ENCODE measurements at regions not wholly inside any gene's neighbourhood (a gene's known extent, or its start where the extent isn't known, plus 50 kb on each side); places are given as distances from the start of the nearest gene placed in this dataset.

DNA sequence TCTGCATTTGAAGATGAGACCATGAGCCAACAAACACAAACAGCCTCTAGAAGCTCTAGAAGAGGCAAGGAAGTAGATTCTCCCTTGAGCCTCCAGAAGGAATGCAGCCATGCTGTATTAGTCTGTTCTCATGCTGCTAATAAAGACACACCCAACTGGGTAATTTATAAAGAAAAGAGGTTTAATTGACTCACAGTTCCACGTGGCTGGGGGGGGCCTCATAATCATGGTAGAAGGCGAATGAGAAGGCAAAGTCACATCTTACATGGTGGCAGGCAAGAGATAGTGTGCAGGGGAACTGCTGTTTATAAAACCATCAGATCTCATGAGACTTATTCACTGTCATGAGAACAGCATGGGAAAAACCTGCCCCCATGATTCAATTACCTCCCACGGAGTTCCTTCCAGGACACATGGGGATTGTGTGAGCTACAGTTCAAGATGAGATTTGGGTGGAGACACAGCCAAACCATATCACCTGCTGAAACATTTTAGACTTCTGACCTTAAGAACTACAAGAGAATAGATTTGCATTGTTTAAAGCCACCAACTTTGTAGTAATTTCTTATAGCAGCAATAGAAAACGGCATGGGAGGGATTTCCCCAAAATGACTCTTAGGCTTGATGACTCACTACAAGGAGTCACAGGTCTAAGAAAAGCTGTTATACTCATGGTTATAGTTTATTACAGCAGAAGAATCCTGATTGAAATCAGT lies 284.4 kb upstream of the SFRP2 start:
- H3K4me1 ChIP-seq (ENCODE audit: control insufficient read depth in 1 of 2, insufficient read depth in 1 of 2, low read depth in 1 of 2, low read length in 1 of 2), result no peaks in the 10 kb centered on the region
- no peaks in the 10 kb centered on the region for H3K27me3 ChIP-seq
- H3K36me3 ChIP-seq, result no peaks in the 10 kb centered on the region
- no peak overlapping the region for H3K27ac ChIP-seq
- no peaks in the 10 kb centered on the region for H3K9me3 ChIP-seq
- TF ChIP-seq, protein P1, sequence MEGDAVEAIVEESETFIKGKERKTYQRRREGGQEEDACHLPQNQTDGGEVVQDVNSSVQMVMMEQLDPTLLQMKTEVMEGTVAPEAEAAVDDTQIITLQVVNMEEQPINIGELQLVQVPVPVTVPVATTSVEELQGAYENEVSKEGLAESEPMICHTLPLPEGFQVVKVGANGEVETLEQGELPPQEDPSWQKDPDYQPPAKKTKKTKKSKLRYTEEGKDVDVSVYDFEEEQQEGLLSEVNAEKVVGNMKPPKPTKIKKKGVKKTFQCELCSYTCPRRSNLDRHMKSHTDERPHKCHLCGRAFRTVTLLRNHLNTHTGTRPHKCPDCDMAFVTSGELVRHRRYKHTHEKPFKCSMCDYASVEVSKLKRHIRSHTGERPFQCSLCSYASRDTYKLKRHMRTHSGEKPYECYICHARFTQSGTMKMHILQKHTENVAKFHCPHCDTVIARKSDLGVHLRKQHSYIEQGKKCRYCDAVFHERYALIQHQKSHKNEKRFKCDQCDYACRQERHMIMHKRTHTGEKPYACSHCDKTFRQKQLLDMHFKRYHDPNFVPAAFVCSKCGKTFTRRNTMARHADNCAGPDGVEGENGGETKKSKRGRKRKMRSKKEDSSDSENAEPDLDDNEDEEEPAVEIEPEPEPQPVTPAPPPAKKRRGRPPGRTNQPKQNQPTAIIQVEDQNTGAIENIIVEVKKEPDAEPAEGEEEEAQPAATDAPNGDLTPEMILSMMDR (IDR thresholded peaks at IDR 0.05), result no peak
- H3K4me3 ChIP-seq (ENCODE audit: low read depth in 1 of 2, low read length in 1 of 2), result no peak overlapping the region

DNA sequence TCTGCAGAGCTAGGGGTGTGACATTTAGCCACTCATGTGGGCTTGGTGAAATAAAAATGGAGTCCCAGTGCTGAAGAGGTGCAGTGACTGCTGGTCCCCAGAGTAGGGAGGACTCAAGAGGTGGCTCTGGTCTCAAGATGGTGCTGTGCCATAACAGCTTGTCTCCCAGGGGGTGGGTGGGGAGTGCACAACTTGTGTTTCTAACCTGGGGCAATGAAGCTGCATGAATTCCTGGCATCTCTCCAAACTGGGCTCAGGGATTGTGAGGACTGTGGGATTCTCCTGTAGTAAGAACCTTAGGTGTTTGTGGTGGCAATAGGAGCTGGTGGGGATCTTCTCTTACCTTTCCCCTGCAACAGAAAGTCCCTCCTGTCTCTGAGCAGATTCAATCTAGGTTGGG lies 278.9 kb upstream of the SFRP2 start:
- no peaks in the 10 kb centered on the region for H3K4me1 ChIP-seq (ENCODE audit: control insufficient read depth in 1 of 2, insufficient read depth in 1 of 2, low read depth in 1 of 2, low read length in 1 of 2)
- H3K36me3 ChIP-seq, result no peaks in the 10 kb centered on the region
- no peak overlapping the region for H3K27ac ChIP-seq
- TF ChIP-seq, protein P1 (IDR thresholded peaks at IDR 0.05), result no peak
- H3K27me3 ChIP-seq, result no peaks in the 10 kb centered on the region
- no peaks in the 10 kb centered on the region for H3K9me3 ChIP-seq
- no peak overlapping the region for H3K4me3 ChIP-seq (ENCODE audit: low read depth in 1 of 2, low read length in 1 of 2)

DNA sequence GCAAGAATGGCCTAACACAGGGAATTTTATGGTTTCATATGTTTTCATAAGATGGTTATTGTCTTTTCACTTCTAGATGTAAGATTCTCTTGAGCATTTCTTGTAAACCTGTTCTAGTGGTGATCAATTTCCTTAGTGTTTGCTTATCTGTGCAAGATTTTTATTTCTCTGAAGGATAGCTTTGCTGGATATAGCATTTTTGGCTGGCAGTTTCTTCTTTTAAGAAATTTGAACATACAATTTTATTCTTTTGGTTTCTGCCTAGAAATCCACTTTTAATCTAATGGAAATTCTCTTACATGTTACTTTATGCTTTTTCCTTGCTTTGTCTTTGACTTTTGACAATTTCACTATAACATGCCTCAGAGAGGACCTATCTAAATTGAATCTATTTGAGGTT lies 276.5 kb upstream of the SFRP2 start:
- H3K27ac ChIP-seq, result no peak overlapping the region
- TF ChIP-seq, protein P1 (IDR thresholded peaks at IDR 0.05), result no peak
- no peak overlapping the region for H3K4me3 ChIP-seq (ENCODE audit: low read depth in 1 of 2, low read length in 1 of 2)
- no peaks in the 10 kb centered on the region for H3K4me1 ChIP-seq (ENCODE audit: control insufficient read depth in 1 of 2, insufficient read depth in 1 of 2, low read depth in 1 of 2, low read length in 1 of 2)
- H3K9me3 ChIP-seq, result no peaks in the 10 kb centered on the region
- no peaks in the 10 kb centered on the region for H3K36me3 ChIP-seq
- no peaks in the 10 kb centered on the region for H3K27me3 ChIP-seq

DNA sequence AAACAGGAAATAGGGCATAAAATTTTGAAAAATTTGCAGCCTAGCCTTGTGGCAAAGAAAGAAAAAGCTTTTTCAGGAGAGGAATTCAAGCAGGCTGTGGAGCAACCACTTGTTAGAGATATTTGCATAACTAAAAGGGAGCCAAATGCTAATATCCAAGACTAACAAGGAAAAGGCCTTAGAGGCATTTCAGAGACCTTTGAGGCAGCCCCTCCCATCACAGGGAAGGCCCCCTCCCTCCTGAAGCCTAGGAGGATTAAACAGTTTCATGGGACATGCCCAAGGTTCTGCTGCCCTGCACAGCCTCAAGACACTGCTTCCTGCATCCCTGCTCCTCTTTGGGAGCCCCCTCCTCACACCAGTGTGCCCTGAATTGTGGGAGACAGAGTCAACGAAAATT lies 275.4 kb upstream of the SFRP2 start:
- Histone ChIP-seq H3K36me3 (no peaks in the 10 kb centered on the region), H3K27ac (no peak overlapping the region), H3K4me3 (ENCODE audit: low read depth in 1 of 2, low read length in 1 of 2) (no peak overlapping the region), H3K4me1 (ENCODE audit: control insufficient read depth in 1 of 2, insufficient read depth in 1 of 2, low read depth in 1 of 2, low read length in 1 of 2) (no peaks in the 10 kb centered on the region), H3K27me3 (no peaks in the 10 kb centered on the region), H3K9me3 (no peaks in the 10 kb centered on the region)
- TF ChIP-seq, protein P1 (IDR thresholded peaks at IDR 0.05), result no peak

DNA sequence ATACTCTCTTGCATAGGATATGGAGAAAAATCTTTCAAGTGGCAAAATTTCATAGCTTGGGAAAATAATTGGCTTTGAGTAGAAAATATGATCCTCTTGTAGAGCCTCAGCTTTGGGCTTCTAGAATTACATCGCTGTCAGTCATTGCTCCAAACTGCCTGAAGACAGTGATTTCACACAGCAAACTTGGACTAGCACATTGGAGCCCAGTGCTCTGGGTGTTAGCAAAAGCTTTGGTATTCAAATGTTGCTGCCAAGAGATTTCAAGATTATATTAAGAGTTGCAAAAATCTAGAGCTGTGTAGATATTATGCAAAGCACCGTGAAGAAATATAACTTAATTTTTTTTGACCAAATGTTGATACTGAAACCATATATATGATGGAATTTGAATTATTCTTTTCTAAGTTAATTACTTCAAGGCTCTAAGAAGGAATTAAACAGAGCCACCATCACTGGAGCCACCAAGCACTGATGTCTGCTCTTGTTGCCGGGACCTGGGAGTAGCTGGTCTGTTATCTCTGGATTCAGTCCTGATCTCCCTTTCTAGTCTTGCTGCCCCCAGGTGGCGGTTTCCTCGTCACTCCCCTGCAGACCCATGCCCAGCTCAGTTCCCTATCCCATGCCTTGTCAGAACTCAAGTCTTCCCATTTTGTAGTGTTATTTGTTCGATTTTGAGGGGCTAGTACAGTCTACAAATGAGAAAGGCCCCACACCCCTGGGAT lies 260.7 kb upstream of the SFRP2 start:
- TF ChIP-seq, protein P1 (IDR thresholded peaks at IDR 0.05), result no peak
- no peaks in the 10 kb centered on the region for H3K36me3 ChIP-seq
- no peaks in the 10 kb centered on the region for H3K9me3 ChIP-seq
- no peak overlapping the region for H3K27ac ChIP-seq
- no peak overlapping the region for H3K4me3 ChIP-seq (ENCODE audit: low read depth in 1 of 2, low read length in 1 of 2)
- no peaks in the 10 kb centered on the region for H3K27me3 ChIP-seq
- no peaks in the 10 kb centered on the region for H3K4me1 ChIP-seq (ENCODE audit: control insufficient read depth in 1 of 2, insufficient read depth in 1 of 2, low read depth in 1 of 2, low read length in 1 of 2)

Data from neutrophil (primary cell).